Fibroblast of skin of scalp (primary cell): ENCODE measurements at regions not wholly inside any gene's neighbourhood (a gene's known extent, or its start where the extent isn't known, plus 50 kb on each side); places are given as distances from the start of the nearest gene placed in this dataset.
"Not testable (repeated sequence)": the region's sequence is repeated elsewhere in the genome, so short reads cannot be mapped to it uniquely, and the experiment has no call there.

ENCODE experiments used
- DNase-seq: peaks from one replicate; pipeline ENCODE4 v3.0.0-alpha.2; 2013

- peak; percentile 96 for DNase-seq
These were observed 233.8 kb downstream of the C7orf25 start for GRCh38 chr7:42677751-42678699.

- DNase-seq, result peak; percentile 19
These were observed 237.3 kb downstream of the C7orf25 start for GRCh38 chr7:42674541-42674940.

- DNase-seq, result no peak
These were observed 237.9 kb downstream of the C7orf25 start for GRCh38 chr7:42673951-42674350.

GRCh38 chr7:42672339-42672999 lies 239.4 kb downstream of the C7orf25 start:
- DNase-seq, result no peak

- DNase-seq, result peak; percentile 50
These were observed 240.2 kb downstream of the C7orf25 start for GRCh38 chr7:42671627-42672026.

- no peak for DNase-seq
These were observed 244.9 kb downstream of the C7orf25 start for GRCh38 chr7:42666994-42667393.

- no peak for DNase-seq
These were observed 249.0 kb downstream of the C7orf25 start for GRCh38 chr7:42662862-42663261.

GRCh38 chr7:42661312-42661711 lies 250.6 kb downstream of the C7orf25 start:
- peak; percentile 80 for DNase-seq

- DNase-seq, result no peak
These were observed 261.2 kb downstream of the C7orf25 start for GRCh38 chr7:42650701-42651100.

- no peak for DNase-seq
These were observed 261.7 kb downstream of the C7orf25 start for GRCh38 chr7:42650171-42650570.

- no peak for DNase-seq
These were observed 266.0 kb downstream of the C7orf25 start for GRCh38 chr7:42645906-42646305.

GRCh38 chr7:42642699-42643098 lies 269.2 kb downstream of the C7orf25 start:
- DNase-seq, result no peak

GRCh38 chr7:42639930-42640329 lies 271.9 kb downstream of the C7orf25 start:
- peak; percentile 50 for DNase-seq

GRCh38 chr7:42636380-42636779 lies 275.5 kb downstream of the C7orf25 start:
- DNase-seq, result not testable (repeated sequence)

- peak; percentile 38 for DNase-seq
These were observed 283.8 kb downstream of the C7orf25 start for GRCh38 chr7:42628054-42628453.

- no peak for DNase-seq
These were observed 284.2 kb downstream of the C7orf25 start for GRCh38 chr7:42627626-42628025.

GRCh38 chr7:42627101-42627500 lies 284.8 kb downstream of the C7orf25 start:
- no peak for DNase-seq

GRCh38 chr7:42625421-42625820 lies 286.4 kb downstream of the C7orf25 start:
- no peak for DNase-seq

- DNase-seq, result peak; percentile 78
These were observed 287.4 kb downstream of the C7orf25 start for GRCh38 chr7:42624471-42624870.

- DNase-seq, result no peak
These were observed 290.2 kb downstream of the C7orf25 start for GRCh38 chr7:42621543-42622219.

- DNase-seq, result no peak
These were observed 293.1 kb downstream of the C7orf25 start for GRCh38 chr7:42618651-42619360.

- DNase-seq, result no peak
These were observed 293.9 kb downstream of the C7orf25 start for GRCh38 chr7:42617806-42618457.
